ENCODE measurements at regions not wholly inside any gene's neighbourhood (a gene's known extent, or its start where the extent isn't known, plus 50 kb on each side); places are given as distances from the start of the nearest gene placed in this dataset.

- H3K9me3 Mint-ChIP-seq (ENCODE audit: unreplicated experiment) = no peaks in the 10 kb centered on the region
- BruUV-seq (replicated peaks) = no TSS peak
- TF ChIP-seq CTCF (IDR thresholded peaks at IDR 0.05; ENCODE audit: unreplicated experiment) = no peak
- intact Hi-C loops (cut with micrococcal nuclease) = no loop called here
- no peak overlapping the region for H3K27ac Mint-ChIP-seq (ENCODE audit: low read depth, unreplicated experiment)
- ChIA-PET POLR2A (interaction anchor here (0.8 kb wide), 1 partner anchor 16 kb away, joined by 5 read pairs; no protein-coding TSS in a partner anchor), CTCF (no interaction called here)
- H3K4me3 Mint-ChIP-seq (ENCODE audit: unreplicated experiment) = no peak overlapping the region
- H3K36me3 Mint-ChIP-seq (ENCODE audit: insufficient read depth, unreplicated experiment) = no peaks in the 10 kb centered on the region
- no peaks in the 10 kb centered on the region for H3K27me3 Mint-ChIP-seq (ENCODE audit: insufficient read depth, unreplicated experiment)
- DNase-seq (ENCODE audit: unreplicated experiment) = no peak
- H3K4me1 Mint-ChIP-seq (ENCODE audit: insufficient read depth, unreplicated experiment) = peaks cover 12% of the 10 kb centered on the region
Measured at GRCh38 chr18:75531212-75531850, 103.8 kb upstream of the SMIM21 start.

- H3K4me3 Mint-ChIP-seq (ENCODE audit: unreplicated experiment) = no peak overlapping the region
- peaks cover 12% of the 10 kb centered on the region for H3K4me1 Mint-ChIP-seq (ENCODE audit: insufficient read depth, unreplicated experiment)
- no peaks in the 10 kb centered on the region for H3K36me3 Mint-ChIP-seq (ENCODE audit: insufficient read depth, unreplicated experiment)
- peak; percentile 34 for DNase-seq (ENCODE audit: unreplicated experiment)
- no peaks in the 10 kb centered on the region for H3K27me3 Mint-ChIP-seq (ENCODE audit: insufficient read depth, unreplicated experiment)
- no TSS peak for BruUV-seq (replicated peaks)
- no peak overlapping the region for H3K27ac Mint-ChIP-seq (ENCODE audit: low read depth, unreplicated experiment)
- TF ChIP-seq CTCF (IDR thresholded peaks at IDR 0.05; ENCODE audit: unreplicated experiment) = no peak
- H3K9me3 Mint-ChIP-seq (ENCODE audit: unreplicated experiment) = no peaks in the 10 kb centered on the region
- intact Hi-C loops (cut with micrococcal nuclease) = no loop called here
- CTCF ChIA-PET = no interaction called here
- POLR2A ChIA-PET = no interaction called here
Measured at GRCh38 chr18:75530566-75531211, 103.2 kb upstream of the SMIM21 start.

GRCh38 chr18:75530118-75530517 lies 102.6 kb upstream of the SMIM21 start:
- no peak for TF ChIP-seq CTCF (IDR thresholded peaks at IDR 0.05; ENCODE audit: unreplicated experiment)
- DNase-seq (ENCODE audit: unreplicated experiment) = no peak
- H3K27ac Mint-ChIP-seq (ENCODE audit: low read depth, unreplicated experiment) = no peak overlapping the region
- no peak overlapping the region for H3K4me3 Mint-ChIP-seq (ENCODE audit: unreplicated experiment)
- intact Hi-C loops (cut with micrococcal nuclease) = no loop called here
- no peaks in the 10 kb centered on the region for H3K9me3 Mint-ChIP-seq (ENCODE audit: unreplicated experiment)
- no TSS peak for BruUV-seq (replicated peaks)
- CTCF ChIA-PET = interaction anchor here (0.9 kb wide), 1 partner anchor 55 kb away, joined by 6 read pairs; no protein-coding TSS in a partner anchor
- H3K36me3 Mint-ChIP-seq (ENCODE audit: insufficient read depth, unreplicated experiment) = no peaks in the 10 kb centered on the region
- POLR2A ChIA-PET = no interaction called here
- no peaks in the 10 kb centered on the region for H3K27me3 Mint-ChIP-seq (ENCODE audit: insufficient read depth, unreplicated experiment)
- peaks cover 12% of the 10 kb centered on the region for H3K4me1 Mint-ChIP-seq (ENCODE audit: insufficient read depth, unreplicated experiment)

- no peaks in the 10 kb centered on the region for H3K27me3 Mint-ChIP-seq (ENCODE audit: insufficient read depth, unreplicated experiment)
- CTCF ChIA-PET = interaction anchor here (0.8 to 1.1 kb wide), 3 partner anchors 12 to 54 kb away, joined by 3 to 6 read pairs (median 4); no protein-coding TSS in a partner anchor
- intact Hi-C loops (cut with micrococcal nuclease) = no loop called here
Measured at GRCh38 chr18:75529394-75529793, 101.9 kb upstream of the SMIM21 start.

More at GRCh38 chr18:75529394-75529793, 101.9 kb upstream of the SMIM21 start:
- BruUV-seq (replicated peaks) = no TSS peak
- Mint-ChIP-seq H3K27ac (ENCODE audit: low read depth, unreplicated experiment) (no peak overlapping the region), H3K9me3 (ENCODE audit: unreplicated experiment) (no peaks in the 10 kb centered on the region), H3K4me3 (ENCODE audit: unreplicated experiment) (no peak overlapping the region), H3K4me1 (ENCODE audit: insufficient read depth, unreplicated experiment) (peaks cover 12% of the 10 kb centered on the region), H3K36me3 (ENCODE audit: insufficient read depth, unreplicated experiment) (no peaks in the 10 kb centered on the region)
- POLR2A ChIA-PET = interaction anchor here (0.6 kb wide), 1 partner anchor 59 kb away, joined by 4 read pairs; no protein-coding TSS in a partner anchor
- no peak for DNase-seq (ENCODE audit: unreplicated experiment)
- no peak for TF ChIP-seq CTCF (IDR thresholded peaks at IDR 0.05; ENCODE audit: unreplicated experiment)

Measured in MCF 10A (cell line).